GM12873 (cell line): ENCODE measurements at regions not wholly inside any gene's neighbourhood (a gene's known extent, or its start where the extent isn't known, plus 50 kb on each side); places are given as distances from the start of the nearest gene placed in this dataset.

Source experiments
- CTCF ChIP-seq: IDR thresholded peaks from 2 replicates; pipeline ENCODE4 v1.5.1; 2012; ENCODE audit warnings: low read depth, mild to moderate bottlenecking, moderate library complexity, low read length, control low read depth; ENCODE audit not compliant: insufficient read depth; ENCODE audit errors: missing control alignments

- no peak for TF ChIP-seq CTCF
Observed at GRCh38 chr1:78224861-78225552, 179.2 kb downstream of the GIPC2 start.

GRCh38 chr1:78226784-78227183, 181.0 kb downstream of the GIPC2 start:
- no peak for TF ChIP-seq CTCF

GRCh38 chr1:78227705-78228635, 182.2 kb downstream of the GIPC2 start:
- TF ChIP-seq CTCF = no peak

- no peak for TF ChIP-seq CTCF
Observed at GRCh38 chr1:78229344-78229743, 183.6 kb downstream of the GIPC2 start.

GRCh38 chr1:78231477-78231876, 185.7 kb downstream of the GIPC2 start:
- TF ChIP-seq CTCF = no peak

GRCh38 chr1:78231894-78232293, 186.1 kb downstream of the GIPC2 start:
- TF ChIP-seq CTCF = no peak

GRCh38 chr1:78232630-78233029, 186.9 kb downstream of the GIPC2 start:
- TF ChIP-seq CTCF = no peak
